ENCODE measurements at regions not wholly inside any gene's neighbourhood (a gene's known extent, or its start where the extent isn't known, plus 50 kb on each side); places are given as distances from the start of the nearest gene placed in this dataset.

GRCh38 chr16:22728167-22728836, 85.7 kb upstream of the HS3ST2 start:
- Mint-ChIP-seq H3K4me1 (ENCODE audit: insufficient read depth, unreplicated experiment) (peaks cover 5% of the 10 kb centered on the region), H3K36me3 (ENCODE audit: insufficient read depth, unreplicated experiment) (no peaks in the 10 kb centered on the region), H3K27me3 (ENCODE audit: insufficient read depth, unreplicated experiment) (peaks cover 49% of the 10 kb centered on the region), H3K9me3 (ENCODE audit: unreplicated experiment) (no peaks in the 10 kb centered on the region), H3K27ac (ENCODE audit: low read depth, unreplicated experiment) (no peak overlapping the region), H3K4me3 (ENCODE audit: unreplicated experiment) (no peak overlapping the region)
- intact Hi-C loops (cut with micrococcal nuclease) = no loop called here
- DNase-seq (ENCODE audit: unreplicated experiment) = no peak
- POLR2A ChIA-PET = no interaction called here
- no TSS peak for BruUV-seq (replicated peaks)
- no peak for TF ChIP-seq CTCF (IDR thresholded peaks at IDR 0.05; ENCODE audit: unreplicated experiment)
- CTCF ChIA-PET = no interaction called here

GRCh38 chr16:22732400-22732799, 81.6 kb upstream of the HS3ST2 start:
- H3K4me1 Mint-ChIP-seq (ENCODE audit: insufficient read depth, unreplicated experiment) = peaks cover 5% of the 10 kb centered on the region
- H3K27ac Mint-ChIP-seq (ENCODE audit: low read depth, unreplicated experiment) = no peak overlapping the region
- H3K27me3 Mint-ChIP-seq (ENCODE audit: insufficient read depth, unreplicated experiment) = peaks cover 41% of the 10 kb centered on the region
- CTCF ChIA-PET = no interaction called here
- TF ChIP-seq CTCF (IDR thresholded peaks at IDR 0.05; ENCODE audit: unreplicated experiment) = no peak
- POLR2A ChIA-PET = no interaction called here
- no peak for DNase-seq (ENCODE audit: unreplicated experiment)
- no peaks in the 10 kb centered on the region for H3K9me3 Mint-ChIP-seq (ENCODE audit: unreplicated experiment)
- intact Hi-C loops (cut with micrococcal nuclease) = no loop called here
- H3K4me3 Mint-ChIP-seq (ENCODE audit: unreplicated experiment) = no peak overlapping the region
- BruUV-seq (replicated peaks) = no TSS peak
- H3K36me3 Mint-ChIP-seq (ENCODE audit: insufficient read depth, unreplicated experiment) = no peaks in the 10 kb centered on the region

- BruUV-seq (replicated peaks) = no TSS peak
- Mint-ChIP-seq H3K4me1 (ENCODE audit: insufficient read depth, unreplicated experiment) (peaks cover 2% of the 10 kb centered on the region), H3K27me3 (ENCODE audit: insufficient read depth, unreplicated experiment) (peaks cover 47% of the 10 kb centered on the region), H3K27ac (ENCODE audit: low read depth, unreplicated experiment) (no peak overlapping the region), H3K9me3 (ENCODE audit: unreplicated experiment) (no peaks in the 10 kb centered on the region), H3K4me3 (ENCODE audit: unreplicated experiment) (no peak overlapping the region), H3K36me3 (ENCODE audit: insufficient read depth, unreplicated experiment) (no peaks in the 10 kb centered on the region)
- DNase-seq (ENCODE audit: unreplicated experiment) = no peak
- ChIA-PET POLR2A (no interaction called here), CTCF (no interaction called here)
- TF ChIP-seq CTCF (IDR thresholded peaks at IDR 0.05; ENCODE audit: unreplicated experiment) = no peak
- intact Hi-C loops (cut with micrococcal nuclease) = no loop called here
Measured at GRCh38 chr16:22732959-22733358, 81.0 kb upstream of the HS3ST2 start.

DNA sequence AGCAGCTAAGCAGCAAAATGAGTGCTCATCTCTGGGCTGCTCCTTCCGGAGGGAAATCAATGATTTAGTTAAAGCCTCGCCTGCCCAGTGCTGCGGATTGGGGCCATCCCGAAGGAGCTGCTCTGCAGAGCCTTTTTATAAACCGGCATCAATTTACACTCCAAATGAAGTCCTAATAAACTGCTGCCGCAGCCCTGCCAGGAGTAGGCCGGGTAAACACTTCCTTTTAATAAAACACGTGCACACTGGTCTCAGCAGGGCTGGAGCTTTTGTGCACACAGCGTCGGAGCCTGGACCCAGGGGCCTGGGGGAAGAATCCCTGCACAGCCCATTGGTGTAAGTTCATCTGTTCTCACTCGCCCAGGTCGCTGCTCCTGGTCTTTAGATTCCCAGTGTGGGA, 79.6 kb upstream of the HS3ST2 start:
- no peaks in the 10 kb centered on the region for H3K36me3 Mint-ChIP-seq (ENCODE audit: insufficient read depth, unreplicated experiment)
- BruUV-seq (replicated peaks) = no TSS peak
- peaks cover 39% of the 10 kb centered on the region for H3K27me3 Mint-ChIP-seq (ENCODE audit: insufficient read depth, unreplicated experiment)
- H3K27ac Mint-ChIP-seq (ENCODE audit: low read depth, unreplicated experiment) = no peak overlapping the region
- H3K4me3 Mint-ChIP-seq (ENCODE audit: unreplicated experiment) = no peak overlapping the region
- POLR2A ChIA-PET = no interaction called here
- CTCF ChIA-PET = no interaction called here
- TF ChIP-seq CTCF (IDR thresholded peaks at IDR 0.05; ENCODE audit: unreplicated experiment) = no peak
- no peaks in the 10 kb centered on the region for H3K4me1 Mint-ChIP-seq (ENCODE audit: insufficient read depth, unreplicated experiment)
- intact Hi-C loops (cut with micrococcal nuclease) = no loop called here
- DNase-seq (ENCODE audit: unreplicated experiment) = no peak
- H3K9me3 Mint-ChIP-seq (ENCODE audit: unreplicated experiment) = no peaks in the 10 kb centered on the region

All from MCF 10A (cell line).